Parathyroid adenoma (tissue), 2 donors: ENCODE measurements at regions not wholly inside any gene's neighbourhood (a gene's known extent, or its start where the extent isn't known, plus 50 kb on each side); places are given as distances from the start of the nearest gene placed in this dataset.

Experiments used
- H2AFZ ChIP-seq: fragments of 300-600 bp; sonication (generic); one replicate; pipeline ENCODE4 v1.7.0; 2017; ENCODE audit warnings: antibody characterized with exemption, mild to moderate bottlenecking
- H3K27ac ChIP-seq: fragments of 300-600 bp; sonication (generic); one replicate; pipeline ENCODE4 v1.7.0; 2017
- H3K27me3 ChIP-seq: fragments of 300-600 bp; sonication (generic); one replicate; pipeline ENCODE4 v1.7.0; 2017; ENCODE audit warnings: low read length; ENCODE audit not compliant: control insufficient read depth, insufficient read depth
- H3K36me3 ChIP-seq: fragments of 300-600 bp; sonication (generic); one replicate; pipeline ENCODE4 v1.7.0; 2017; ENCODE audit warnings: low read length; ENCODE audit not compliant: control insufficient read depth, insufficient read depth
- H3K4me1 ChIP-seq: fragments of 300-600 bp; sonication (generic); one replicate; pipeline ENCODE4 v1.7.0; 2017; ENCODE audit warnings: control low read depth
- H3K4me2 ChIP-seq: fragments of 300-600 bp; sonication (generic); one replicate; pipeline ENCODE4 v1.7.0; 2017; ENCODE audit warnings: low read length
- H3K4me3 ChIP-seq: fragments of 300-600 bp; sonication (generic); one replicate; pipeline ENCODE4 v1.7.0; 2017; ENCODE audit warnings: low read depth, low read length
- H3K79me2 ChIP-seq: fragments of 300-600 bp; sonication (generic); one replicate; pipeline ENCODE4 v1.7.0; 2017; ENCODE audit warnings: control low read depth
- H3K9ac ChIP-seq: fragments of 300-600 bp; sonication (generic); one replicate; pipeline ENCODE4 v1.7.0; 2017; ENCODE audit warnings: mild to moderate bottlenecking
- H3K9me3 ChIP-seq: fragments of 300-600 bp; sonication (generic); one replicate; pipeline ENCODE4 v1.7.0; 2017; ENCODE audit warnings: low read length; ENCODE audit not compliant: control insufficient read depth
- CTCF ChIP-seq: fragments of 300-600 bp; sonication (generic); IDR thresholded peaks from one replicate; pipeline ENCODE4 v1.7.0; 2017; ENCODE audit warnings: antibody characterized with exemption, mild to moderate bottlenecking
- donor health status: primary hyperparathyroidism.

GRCh38 chr20:17870086-17870740 is 98.4 kb downstream of the SNX5 start:
- Histone ChIP-seq H3K4me2 (no peak overlapping the region), H3K27ac (no peak overlapping the region), H2AFZ (no peak overlapping the region), H3K9ac (no peak overlapping the region), H3K4me3 (no peak overlapping the region), H3K9me3 (no peaks in the 10 kb centered on the region), H3K27me3 (no peaks in the 10 kb centered on the region), H3K79me2 (no peaks in the 10 kb centered on the region), H3K4me1 (peaks cover 17% of the 10 kb centered on the region), H3K36me3 (no peaks in the 10 kb centered on the region)
- no peak for TF ChIP-seq CTCF

GRCh38 chr20:17869295-17869994 is 99.1 kb downstream of the SNX5 start:
- Histone ChIP-seq H3K4me2 (no peak overlapping the region), H3K27ac (no peak overlapping the region), H3K9ac (no peak overlapping the region), H3K27me3 (no peaks in the 10 kb centered on the region), H3K9me3 (no peaks in the 10 kb centered on the region), H3K4me1 (peaks cover 10% of the 10 kb centered on the region), H3K79me2 (no peaks in the 10 kb centered on the region), H2AFZ (no peak overlapping the region), H3K36me3 (no peaks in the 10 kb centered on the region), H3K4me3 (no peak overlapping the region)
- no peak for TF ChIP-seq CTCF

GRCh38 chr20:17868700-17869231 is 99.8 kb downstream of the SNX5 start:
- TF ChIP-seq CTCF = no peak
- Histone ChIP-seq H3K4me3 (no peak overlapping the region), H3K36me3 (no peaks in the 10 kb centered on the region), H3K79me2 (no peaks in the 10 kb centered on the region), H3K4me1 (peaks cover 8% of the 10 kb centered on the region), H2AFZ (no peak overlapping the region), H3K27me3 (no peaks in the 10 kb centered on the region), H3K9ac (no peak overlapping the region), H3K27ac (no peak overlapping the region), H3K4me2 (no peak overlapping the region), H3K9me3 (no peaks in the 10 kb centered on the region)

GRCh38 chr20:17868151-17868550 is 100.4 kb downstream of the SNX5 start:
- Histone ChIP-seq H3K9ac (no peak overlapping the region), H3K36me3 (no peaks in the 10 kb centered on the region), H3K27me3 (no peaks in the 10 kb centered on the region), H3K79me2 (no peaks in the 10 kb centered on the region), H2AFZ (no peak overlapping the region), H3K4me2 (no peak overlapping the region), H3K4me3 (no peak overlapping the region), H3K4me1 (peaks cover 5% of the 10 kb centered on the region), H3K27ac (no peak overlapping the region), H3K9me3 (no peaks in the 10 kb centered on the region)
- TF ChIP-seq CTCF = no peak
